ENCODE measurements at regions not wholly inside any gene's neighbourhood (a gene's known extent, or its start where the extent isn't known, plus 50 kb on each side); places are given as distances from the start of the nearest gene placed in this dataset.
"Not testable (repeated sequence)": the region's sequence is repeated elsewhere in the genome, so short reads cannot be mapped to it uniquely, and the experiment has no call there.

DNA sequence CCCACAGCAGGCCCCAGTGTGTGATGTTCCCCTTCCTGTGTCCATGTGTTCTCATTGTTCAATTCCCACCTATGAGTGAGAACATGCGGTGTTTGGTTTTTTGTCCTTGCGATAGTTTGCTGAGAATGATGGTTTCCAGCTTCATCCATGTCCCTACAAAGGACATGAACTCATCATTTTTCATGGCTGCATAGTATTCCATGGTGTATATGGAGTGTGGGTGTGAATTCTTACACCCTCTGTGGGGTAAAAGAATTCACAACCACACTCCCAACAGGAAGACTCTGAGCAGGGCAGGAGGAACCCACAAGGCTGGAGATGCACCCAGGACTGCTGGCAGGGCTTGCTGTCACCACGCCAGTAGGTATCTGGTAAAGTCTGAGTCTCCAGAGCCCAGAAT, 80.9 kb downstream of the DHCR7 start:
- not testable (repeated sequence) for H3K36me3 ChIP-seq (ENCODE audit: insufficient read depth); H3K9me2 ChIP-seq (ENCODE audit: insufficient read depth); H3K4me3 Mint-ChIP-seq; H3K36me3 Mint-ChIP-seq (ENCODE audit: low read depth); H3K4me2 ChIP-seq; ATAC-seq; H3K79me2 ChIP-seq (replicated peaks; ENCODE audit: insufficient read depth); H3K27ac Mint-ChIP-seq; H2AFZ ChIP-seq; DNase-seq (ENCODE audit: low spot score); H3K4me1 ChIP-seq (ENCODE audit: insufficient read depth); H4K20me1 ChIP-seq (replicated peaks; ENCODE audit: insufficient read depth); H3F3A ChIP-seq (replicated peaks; ENCODE audit: low read depth); H3K27ac ChIP-seq (ENCODE audit: low read depth); H3K9me3 Mint-ChIP-seq; H3K27me3 Mint-ChIP-seq (ENCODE audit: insufficient read depth, low read depth, poor library complexity); H3K27me3 ChIP-seq (ENCODE audit: insufficient read depth); H3K4me1 Mint-ChIP-seq; H3K4me3 ChIP-seq

DNA sequence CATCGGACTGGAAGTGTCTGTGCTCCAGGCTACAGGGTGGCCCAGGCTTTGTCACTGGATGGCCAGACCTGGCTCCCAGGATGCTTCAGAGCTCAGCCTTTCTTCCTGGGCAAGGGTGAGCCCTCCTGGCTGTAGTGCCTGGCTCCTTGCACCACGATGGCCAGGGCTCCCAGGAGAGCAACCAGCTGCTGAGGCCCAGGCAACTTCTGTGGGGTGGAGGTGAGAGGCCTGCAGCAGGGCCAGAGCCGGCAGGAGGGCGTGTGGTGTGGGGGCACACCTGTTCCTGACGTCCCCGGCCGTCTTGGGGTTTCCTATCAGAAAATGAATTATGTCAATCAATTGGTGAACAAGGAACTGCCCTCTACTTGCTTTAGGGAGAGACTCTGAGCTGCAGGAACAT, 82.1 kb downstream of the DHCR7 start:
- Mint-ChIP-seq H3K4me3 (no peak overlapping the region), H3K4me1 (peaks cover under 1% of the 10 kb centered on the region; the same call in 1 of the 3 replicates), H3K36me3 (ENCODE audit: low read depth) (no peaks in the 10 kb centered on the region), H3K9me3 (no peaks in the 10 kb centered on the region; the same call in 2 of the 3 replicates), H3K27me3 (ENCODE audit: insufficient read depth, low read depth, poor library complexity) (peaks cover 6% of the 10 kb centered on the region), H3K27ac (no peak overlapping the region)
- no peaks in the 10 kb centered on the region for H3F3A ChIP-seq (replicated peaks; ENCODE audit: low read depth)
- no peaks in the 10 kb centered on the region for H3K9me2 ChIP-seq (ENCODE audit: insufficient read depth)
- no peak overlapping the region for H3K27ac ChIP-seq (ENCODE audit: low read depth)
- no peak for DNase-seq (ENCODE audit: low spot score)
- H3K4me2 ChIP-seq: no peak overlapping the region
- no peaks in the 10 kb centered on the region for H4K20me1 ChIP-seq (replicated peaks; ENCODE audit: insufficient read depth)
- no peaks in the 10 kb centered on the region for H3K36me3 ChIP-seq (ENCODE audit: insufficient read depth)
- H2AFZ ChIP-seq: no peak overlapping the region
- H3K4me1 ChIP-seq (ENCODE audit: insufficient read depth): no peaks in the 10 kb centered on the region
- H3K79me2 ChIP-seq (replicated peaks; ENCODE audit: insufficient read depth): no peaks in the 10 kb centered on the region
- ATAC-seq: no peak
- H3K27me3 ChIP-seq (ENCODE audit: insufficient read depth): no peaks in the 10 kb centered on the region
- H3K4me3 ChIP-seq: no peak overlapping the region
- TF ChIP-seq ZNF114 (CRISPR knock-in tag; IDR thresholded peaks at IDR 0.05): no peak
- TF ChIP-seq EZH2phosphoT487 (IDR thresholded peaks at IDR 0.05; ENCODE audit: unreplicated experiment): no peak
- TF ChIP-seq ZNF331 (CRISPR knock-in tag; IDR thresholded peaks at IDR 0.05; ENCODE audit: low read depth): no peak
- no peak for TF ChIP-seq EZH2 (IDR thresholded peaks at IDR 0.05; ENCODE audit: low read depth, unreplicated experiment)
- TF ChIP-seq, protein P1, sequence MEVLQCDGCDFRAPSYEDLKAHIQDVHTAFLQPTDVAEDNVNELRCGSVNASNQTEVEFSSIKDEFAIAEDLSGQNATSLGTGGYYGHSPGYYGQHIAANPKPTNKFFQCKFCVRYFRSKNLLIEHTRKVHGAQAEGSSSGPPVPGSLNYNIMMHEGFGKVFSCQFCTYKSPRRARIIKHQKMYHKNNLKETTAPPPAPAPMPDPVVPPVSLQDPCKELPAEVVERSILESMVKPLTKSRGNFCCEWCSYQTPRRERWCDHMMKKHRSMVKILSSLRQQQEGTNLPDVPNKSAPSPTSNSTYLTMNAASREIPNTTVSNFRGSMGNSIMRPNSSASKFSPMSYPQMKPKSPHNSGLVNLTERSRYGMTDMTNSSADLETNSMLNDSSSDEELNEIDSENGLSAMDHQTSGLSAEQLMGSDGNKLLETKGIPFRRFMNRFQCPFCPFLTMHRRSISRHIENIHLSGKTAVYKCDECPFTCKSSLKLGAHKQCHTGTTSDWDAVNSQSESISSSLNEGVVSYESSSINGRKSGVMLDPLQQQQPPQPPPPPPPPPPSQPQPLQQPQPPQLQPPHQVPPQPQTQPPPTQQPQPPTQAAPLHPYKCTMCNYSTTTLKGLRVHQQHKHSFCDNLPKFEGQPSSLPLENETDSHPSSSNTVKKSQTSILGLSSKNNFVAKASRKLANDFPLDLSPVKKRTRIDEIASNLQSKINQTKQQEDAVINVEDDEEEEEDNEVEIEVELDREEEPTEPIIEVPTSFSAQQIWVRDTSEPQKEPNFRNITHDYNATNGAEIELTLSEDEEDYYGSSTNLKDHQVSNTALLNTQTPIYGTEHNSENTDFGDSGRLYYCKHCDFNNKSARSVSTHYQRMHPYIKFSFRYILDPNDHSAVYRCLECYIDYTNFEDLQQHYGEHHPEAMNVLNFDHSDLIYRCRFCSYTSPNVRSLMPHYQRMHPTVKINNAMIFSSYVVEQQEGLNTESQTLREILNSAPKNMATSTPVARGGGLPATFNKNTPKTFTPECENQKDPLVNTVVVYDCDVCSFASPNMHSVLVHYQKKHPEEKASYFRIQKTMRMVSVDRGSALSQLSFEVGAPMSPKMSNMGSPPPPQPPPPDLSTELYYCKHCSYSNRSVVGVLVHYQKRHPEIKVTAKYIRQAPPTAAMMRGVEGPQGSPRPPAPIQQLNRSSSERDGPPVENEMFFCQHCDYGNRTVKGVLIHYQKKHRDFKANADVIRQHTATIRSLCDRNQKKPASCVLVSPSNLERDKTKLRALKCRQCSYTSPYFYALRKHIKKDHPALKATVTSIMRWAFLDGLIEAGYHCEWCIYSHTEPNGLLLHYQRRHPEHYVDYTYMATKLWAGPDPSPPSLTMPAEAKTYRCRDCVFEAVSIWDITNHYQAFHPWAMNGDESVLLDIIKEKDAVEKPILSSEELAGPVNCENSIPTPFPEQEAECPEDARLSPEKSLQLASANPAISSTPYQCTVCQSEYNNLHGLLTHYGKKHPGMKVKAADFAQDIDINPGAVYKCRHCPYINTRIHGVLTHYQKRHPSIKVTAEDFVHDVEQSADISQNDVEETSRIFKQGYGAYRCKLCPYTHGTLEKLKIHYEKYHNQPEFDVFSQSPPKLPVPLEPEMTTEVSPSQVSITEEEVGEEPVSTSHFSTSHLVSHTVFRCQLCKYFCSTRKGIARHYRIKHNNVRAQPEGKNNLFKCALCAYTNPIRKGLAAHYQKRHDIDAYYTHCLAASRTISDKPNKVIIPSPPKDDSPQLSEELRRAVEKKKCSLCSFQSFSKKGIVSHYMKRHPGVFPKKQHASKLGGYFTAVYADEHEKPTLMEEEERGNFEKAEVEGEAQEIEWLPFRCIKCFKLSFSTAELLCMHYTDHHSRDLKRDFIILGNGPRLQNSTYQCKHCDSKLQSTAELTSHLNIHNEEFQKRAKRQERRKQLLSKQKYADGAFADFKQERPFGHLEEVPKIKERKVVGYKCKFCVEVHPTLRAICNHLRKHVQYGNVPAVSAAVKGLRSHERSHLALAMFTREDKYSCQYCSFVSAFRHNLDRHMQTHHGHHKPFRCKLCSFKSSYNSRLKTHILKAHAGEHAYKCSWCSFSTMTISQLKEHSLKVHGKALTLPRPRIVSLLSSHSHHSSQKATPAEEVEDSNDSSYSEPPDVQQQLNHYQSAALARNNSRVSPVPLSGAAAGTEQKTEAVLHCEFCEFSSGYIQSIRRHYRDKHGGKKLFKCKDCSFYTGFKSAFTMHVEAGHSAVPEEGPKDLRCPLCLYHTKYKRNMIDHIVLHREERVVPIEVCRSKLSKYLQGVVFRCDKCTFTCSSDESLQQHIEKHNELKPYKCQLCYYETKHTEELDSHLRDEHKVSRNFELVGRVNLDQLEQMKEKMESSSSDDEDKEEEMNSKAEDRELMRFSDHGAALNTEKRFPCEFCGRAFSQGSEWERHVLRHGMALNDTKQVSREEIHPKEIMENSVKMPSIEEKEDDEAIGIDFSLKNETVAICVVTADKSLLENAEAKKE (CRISPR knock-in tag; IDR thresholded peaks at IDR 0.05): no peak
- TF ChIP-seq, protein P2, sequence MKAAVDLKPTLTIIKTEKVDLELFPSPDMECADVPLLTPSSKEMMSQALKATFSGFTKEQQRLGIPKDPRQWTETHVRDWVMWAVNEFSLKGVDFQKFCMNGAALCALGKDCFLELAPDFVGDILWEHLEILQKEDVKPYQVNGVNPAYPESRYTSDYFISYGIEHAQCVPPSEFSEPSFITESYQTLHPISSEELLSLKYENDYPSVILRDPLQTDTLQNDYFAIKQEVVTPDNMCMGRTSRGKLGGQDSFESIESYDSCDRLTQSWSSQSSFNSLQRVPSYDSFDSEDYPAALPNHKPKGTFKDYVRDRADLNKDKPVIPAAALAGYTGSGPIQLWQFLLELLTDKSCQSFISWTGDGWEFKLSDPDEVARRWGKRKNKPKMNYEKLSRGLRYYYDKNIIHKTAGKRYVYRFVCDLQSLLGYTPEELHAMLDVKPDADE (IDR thresholded peaks at IDR 0.05): no peak
- no peak for TF ChIP-seq CREB1 (CRISPR knock-in tag; IDR thresholded peaks at IDR 0.05; ENCODE audit: low read depth)
- no peak for TF ChIP-seq POLR2AphosphoS5 (IDR thresholded peaks at IDR 0.05; ENCODE audit: low read depth)
- TF ChIP-seq STAT1 (IDR thresholded peaks at IDR 0.05; ENCODE audit: unreplicated experiment): no peak
- TF ChIP-seq, protein P3, sequence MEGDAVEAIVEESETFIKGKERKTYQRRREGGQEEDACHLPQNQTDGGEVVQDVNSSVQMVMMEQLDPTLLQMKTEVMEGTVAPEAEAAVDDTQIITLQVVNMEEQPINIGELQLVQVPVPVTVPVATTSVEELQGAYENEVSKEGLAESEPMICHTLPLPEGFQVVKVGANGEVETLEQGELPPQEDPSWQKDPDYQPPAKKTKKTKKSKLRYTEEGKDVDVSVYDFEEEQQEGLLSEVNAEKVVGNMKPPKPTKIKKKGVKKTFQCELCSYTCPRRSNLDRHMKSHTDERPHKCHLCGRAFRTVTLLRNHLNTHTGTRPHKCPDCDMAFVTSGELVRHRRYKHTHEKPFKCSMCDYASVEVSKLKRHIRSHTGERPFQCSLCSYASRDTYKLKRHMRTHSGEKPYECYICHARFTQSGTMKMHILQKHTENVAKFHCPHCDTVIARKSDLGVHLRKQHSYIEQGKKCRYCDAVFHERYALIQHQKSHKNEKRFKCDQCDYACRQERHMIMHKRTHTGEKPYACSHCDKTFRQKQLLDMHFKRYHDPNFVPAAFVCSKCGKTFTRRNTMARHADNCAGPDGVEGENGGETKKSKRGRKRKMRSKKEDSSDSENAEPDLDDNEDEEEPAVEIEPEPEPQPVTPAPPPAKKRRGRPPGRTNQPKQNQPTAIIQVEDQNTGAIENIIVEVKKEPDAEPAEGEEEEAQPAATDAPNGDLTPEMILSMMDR (conservative IDR thresholded peaks at IDR 0.05; ENCODE audit: low read depth in 2 of 2): no peak

All from GM23338 (cell line).